IMR-90 (cell line): ENCODE measurements at regions not wholly inside any gene's neighbourhood (a gene's known extent, or its start where the extent isn't known, plus 50 kb on each side); places are given as distances from the start of the nearest gene placed in this dataset.

Source experiments
- ATAC-seq: fragments of 200-7000 bp; cut with Tn5 transposase; 2 replicates; pipeline ENCODE4 v1.9.1; 2020; ENCODE audit warnings: low read depth, mild to moderate bottlenecking, moderate library complexity
- BruUV-seq: library from RNA; stranded (reverse); fragments of 400-500 nt; replicated peaks from 2 replicates; lab custom pipeline; 2021; lab: Mats Ljungman, UMichigan
- CTCF ChIA-PET: fragments of 300-600 bp; formaldehyde crosslinking; extraction: SDS; loops from one replicate; lab custom pipeline; 2021; ENCODE audit warnings: antibody characterized with exemption; lab: Yijun Ruan, JAX
- POLR2A ChIA-PET: fragments of 300-600 bp; sonication (Branson Sonifier 250); formaldehyde crosslinking; loops from one replicate; lab custom pipeline; 2022; ENCODE audit warnings: antibody characterized with exemption; ENCODE audit not compliant: unreplicated experiment; lab: Charles Lee
- DNase-seq: peaks from one replicate; pipeline ENCODE4 v3.0.0; 2013
- H2AFZ ChIP-seq: replicated peaks from 2 replicates; pipeline ENCODE3; 2013; ENCODE audit warnings: low read length, mild to moderate bottlenecking; ENCODE audit not compliant: poor library complexity
- H2AK5ac ChIP-seq: 2 replicates; pipeline ENCODE4 v1.6.1; 2013; ENCODE audit warnings: low read depth, low read length, inconsistent platforms
- H2AK9ac ChIP-seq: replicated peaks from 2 replicates; pipeline ENCODE3; 2013; ENCODE audit warnings: mild to moderate bottlenecking, low read depth, low read length, moderate library complexity; ENCODE audit not compliant: poor library complexity
- H2BK120ac ChIP-seq: 2 replicates; pipeline ENCODE4 v1.6.1; 2013; ENCODE audit warnings: low read depth, low read length, inconsistent platforms
- H2BK15ac ChIP-seq: 3 replicates; pipeline ENCODE4 v1.6.1; 2013; ENCODE audit warnings: low read depth, low read length, inconsistent platforms
- H2BK20ac ChIP-seq: 2 replicates; pipeline ENCODE4 v1.6.1; 2013; ENCODE audit warnings: low read depth, mild to moderate bottlenecking, inconsistent platforms, low read length, moderate library complexity
- H2BK5ac ChIP-seq: 2 replicates; pipeline ENCODE4 v1.6.1; 2013; ENCODE audit warnings: mild to moderate bottlenecking, low read depth, low read length, inconsistent platforms; ENCODE audit not compliant: poor library complexity, severe bottlenecking
- H3K14ac ChIP-seq: replicated peaks from 2 replicates; pipeline ENCODE4 v1.6.1; 2013; ENCODE audit warnings: low read depth, low read length, inconsistent platforms
- H3K18ac ChIP-seq: 2 replicates; pipeline ENCODE4 v1.6.1; 2013; ENCODE audit warnings: low read depth, low read length, control low read depth
- H3K23ac ChIP-seq: 2 replicates; pipeline ENCODE4 v1.6.1; 2013; ENCODE audit warnings: low read depth, low read length, inconsistent platforms
- H3K27ac ChIP-seq: 2 replicates; pipeline ENCODE4 v1.5.1; 2013; ENCODE audit warnings: mild to moderate bottlenecking, control low read depth, low read length; ENCODE audit not compliant: insufficient read depth
- H3K27me3 ChIP-seq: 2 replicates; pipeline ENCODE4 v1.6.1; 2013; ENCODE audit warnings: low read length; ENCODE audit not compliant: control insufficient read depth, insufficient read depth
- H3K36me3 ChIP-seq: 2 replicates; pipeline ENCODE4 v1.6.1; 2013; ENCODE audit warnings: low read length, mixed read lengths; ENCODE audit not compliant: control insufficient read depth, insufficient read depth
- H3K4ac ChIP-seq: 2 replicates; pipeline ENCODE4 v1.6.1; 2013; ENCODE audit warnings: low read depth, low read length, inconsistent platforms
- H3K4me1 ChIP-seq: 2 replicates; pipeline ENCODE4 v1.6.1; 2013; ENCODE audit warnings: low read length, mixed read lengths; ENCODE audit not compliant: control insufficient read depth, insufficient read depth
- H3K4me2 ChIP-seq: 2 replicates; pipeline ENCODE4 v1.6.1; 2013; ENCODE audit warnings: low read depth, mild to moderate bottlenecking, control low read depth, low read length, moderate library complexity
- H3K4me3 ChIP-seq: 2 replicates; pipeline ENCODE4 v1.5.1; 2013; ENCODE audit warnings: low read depth, mild to moderate bottlenecking, control low read depth, low read length, moderate library complexity; ENCODE audit not compliant: insufficient read depth
- H3K56ac ChIP-seq: 2 replicates; pipeline ENCODE4 v1.6.1; 2013; ENCODE audit warnings: low read length, inconsistent platforms; ENCODE audit not compliant: insufficient read depth; ENCODE audit errors: extremely low read depth
- H3K79me1 ChIP-seq, 2 experiments: 2 replicates each; pipeline ENCODE4 v1.6.1; 2013; ENCODE audit warnings: low read length in 2 of 2, inconsistent platforms in 1 of 2, low read depth in 1 of 2
- H3K9ac ChIP-seq: 2 replicates; pipeline ENCODE4 v1.6.1; 2013; ENCODE audit warnings: low read depth, low read length, control low read depth
- H3K9me1 ChIP-seq: 2 replicates; pipeline ENCODE4 v1.6.1; 2013; ENCODE audit warnings: low read length, inconsistent platforms; ENCODE audit not compliant: insufficient read depth
- H3K9me3 ChIP-seq: 2 replicates; pipeline ENCODE4 v1.6.1; 2013; ENCODE audit warnings: low read length; ENCODE audit not compliant: control insufficient read depth, insufficient read depth
- H4K20me1 ChIP-seq: 2 replicates; pipeline ENCODE4 v1.6.1; 2013; ENCODE audit warnings: low read length, inconsistent platforms; ENCODE audit not compliant: insufficient read depth
- H4K5ac ChIP-seq: 2 replicates; pipeline ENCODE4 v1.6.1; 2013; ENCODE audit warnings: mild to moderate bottlenecking, low read depth, low read length, control low read depth
- H4K8ac ChIP-seq, 2 experiments: 2 replicates each; pipeline ENCODE4 v1.6.1; 2013; ENCODE audit warnings: low read depth in 2 of 2, low read length in 2 of 2, control low read depth in 1 of 2, inconsistent platforms in 1 of 2
- H4K91ac ChIP-seq: 2 replicates; pipeline ENCODE4 v1.6.1; 2013; ENCODE audit warnings: low read depth, low read length, inconsistent platforms; ENCODE audit not compliant: insufficient read depth
- BHLHE40 ChIP-seq: fragments of 150-350 bp; IDR thresholded peaks from 2 replicates; pipeline ENCODE4 v1.6.1; 2016; ENCODE audit warnings: mild to moderate bottlenecking, low read depth, low read length
- CEBPB ChIP-seq: IDR thresholded peaks from 2 replicates; pipeline ENCODE4 v1.6.1; 2012; ENCODE audit warnings: low read depth, low read length, improper control_type of control experiment
- FOS ChIP-seq: fragments of 150-350 bp; IDR thresholded peaks from 2 replicates; pipeline ENCODE4 v1.6.1; 2016; ENCODE audit warnings: low read depth, low read length
- MAFK ChIP-seq: IDR thresholded peaks from 2 replicates; pipeline ENCODE4 v1.6.1; 2012; ENCODE audit warnings: low read depth, low read length, improper control_type of control experiment
- MAZ ChIP-seq: IDR thresholded peaks from 2 replicates; pipeline ENCODE4 v1.6.1; 2012; ENCODE audit warnings: low read depth, mild to moderate bottlenecking, low read length, improper control_type of control experiment, moderate library complexity, borderline replicate concordance
- MXI1 ChIP-seq: IDR thresholded peaks from 2 replicates; pipeline ENCODE4 v1.6.1; 2012; ENCODE audit warnings: low read depth, mild to moderate bottlenecking, low read length, moderate library complexity, borderline replicate concordance
- NFE2L2 ChIP-seq: fragments of 150-350 bp; IDR thresholded peaks from 2 replicates; pipeline ENCODE4 v1.6.1; 2016; ENCODE audit warnings: low read depth, mild to moderate bottlenecking, low read length
- POLR2A ChIP-seq: IDR thresholded peaks from 2 replicates; pipeline ENCODE4 v1.6.1; 2012; ENCODE audit warnings: mild to moderate bottlenecking, low read depth, low read length
- RAD21 ChIP-seq: IDR thresholded peaks from 2 replicates; pipeline ENCODE4 v1.6.1; 2012; ENCODE audit warnings: low read length, improper control_type of control experiment
- RCOR1 ChIP-seq: IDR thresholded peaks from 2 replicates; pipeline ENCODE4 v1.6.1; 2012; ENCODE audit warnings: mild to moderate bottlenecking, low read length, improper control_type of control experiment; ENCODE audit not compliant: insufficient replicate concordance
- RFX5 ChIP-seq: IDR thresholded peaks from 2 replicates; pipeline ENCODE4 v1.8.0; 2012; ENCODE audit warnings: low read depth, mild to moderate bottlenecking, low read length, moderate library complexity
- SMC3 ChIP-seq: fragments of 150-350 bp; IDR thresholded peaks from 2 replicates; pipeline ENCODE4 v1.6.1; 2016; ENCODE audit warnings: low read depth, mild to moderate bottlenecking, antibody characterized with exemption, low read length, moderate library complexity
- WGBS, 2 experiments: methylation state at CpG; one replicate each; pipeline versions ENCODE4 v1.1.5 to v1.1.7; 2013; ENCODE audit warnings: missing lambda C conversion rate in 2 of 2; ENCODE audit not compliant: insufficient read length in 1 of 2; ENCODE audit errors: extremely low coverage in 2 of 2; 5-methylcytosine and 5-hydroxymethylcytosine counted together
- dilution Hi-C: fragments of 300-500 bp; cut with HindIII; formaldehyde crosslinking; loops from one replicate; pipeline ENCODE4 v1.14.3; 2018; ENCODE audit warnings: low sequenced_read_pairs; ENCODE audit not compliant: unreplicated experiment
- in situ Hi-C: fragments of 300-500 bp; cut with MboI; formaldehyde crosslinking; loops from 3 replicates; pipeline ENCODE4 v1.14.3; 2019; ENCODE audit warnings: low sequenced_read_pairs, inconsistent platforms, mixed read lengths
- intact Hi-C: fragments of 100-400 bp; cut with micrococcal nuclease; formaldehyde crosslinking; loops from 2 replicates; pipeline ENCODE4 v1.10.0; 2022
- TF ChIP-seq, protein P1 (sequence below): fragments of 150-350 bp; IDR thresholded peaks from 2 replicates; pipeline ENCODE4 v1.6.1; 2016; ENCODE audit warnings: low read depth, mild to moderate bottlenecking, low read length, moderate library complexity, borderline replicate concordance

DNA sequence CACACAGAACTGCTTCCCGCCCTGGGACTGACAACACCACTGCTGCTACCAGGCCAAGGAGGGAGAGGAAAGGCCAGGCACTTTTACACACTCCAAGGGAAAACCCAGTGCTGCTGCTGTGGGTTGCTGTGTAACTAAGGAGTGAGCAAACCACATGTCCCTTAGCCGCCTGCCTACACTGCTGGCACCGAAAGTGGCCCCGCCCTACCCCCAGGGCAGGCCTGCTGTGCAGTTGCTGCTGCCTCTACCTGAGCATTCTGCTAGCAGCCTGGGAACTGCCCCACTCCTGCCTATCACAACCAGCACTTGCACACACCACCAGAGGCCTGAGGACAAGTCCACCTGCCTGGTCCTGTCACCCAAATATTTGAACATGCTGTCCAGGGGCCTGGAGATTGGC is 740.9 kb downstream of the DTWD2 start:
- H2AFZ ChIP-seq, result no peak overlapping the region
- H2BK20ac ChIP-seq, result no peak overlapping the region
- no peaks in the 10 kb centered on the region for H3K4me1 ChIP-seq
- H3K9ac ChIP-seq, result no peak overlapping the region
- TF ChIP-seq MAFK, result no peak
- TF ChIP-seq MAZ, result no peak
- no peak for TF ChIP-seq SMC3
- TF ChIP-seq POLR2A, result no peak
- TF ChIP-seq FOS, result no peak
- TF ChIP-seq CEBPB, result no peak
- TF ChIP-seq RAD21, result no peak
- TF ChIP-seq NFE2L2, result no peak
- TF ChIP-seq, protein P1, sequence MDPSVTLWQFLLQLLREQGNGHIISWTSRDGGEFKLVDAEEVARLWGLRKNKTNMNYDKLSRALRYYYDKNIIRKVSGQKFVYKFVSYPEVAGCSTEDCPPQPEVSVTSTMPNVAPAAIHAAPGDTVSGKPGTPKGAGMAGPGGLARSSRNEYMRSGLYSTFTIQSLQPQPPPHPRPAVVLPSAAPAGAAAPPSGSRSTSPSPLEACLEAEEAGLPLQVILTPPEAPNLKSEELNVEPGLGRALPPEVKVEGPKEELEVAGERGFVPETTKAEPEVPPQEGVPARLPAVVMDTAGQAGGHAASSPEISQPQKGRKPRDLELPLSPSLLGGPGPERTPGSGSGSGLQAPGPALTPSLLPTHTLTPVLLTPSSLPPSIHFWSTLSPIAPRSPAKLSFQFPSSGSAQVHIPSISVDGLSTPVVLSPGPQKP, result no peak
- TF ChIP-seq RCOR1, result no peak
- TF ChIP-seq MXI1, result no peak
- TF ChIP-seq BHLHE40, result no peak
- TF ChIP-seq RFX5, result no peak
- no peaks in the 10 kb centered on the region for H3K36me3 ChIP-seq
- peaks cover 10% of the 10 kb centered on the region for H3K9me3 ChIP-seq
- H2BK5ac ChIP-seq, result no peak overlapping the region
- H4K5ac ChIP-seq, result no peak overlapping the region
- no peak for DNase-seq
- H3K79me1 ChIP-seq, result no peaks in the 10 kb centered on the region
- H3K23ac ChIP-seq, result no peak overlapping the region
- H3K56ac ChIP-seq, result no peak overlapping the region
- H3K27ac ChIP-seq, result no peak overlapping the region
- no peak overlapping the region for H3K18ac ChIP-seq
- H3K27me3 ChIP-seq, result no peaks in the 10 kb centered on the region
- ChIA-PET CTCF (no interaction called here), POLR2A (no interaction called here)
- no peak overlapping the region for H4K91ac ChIP-seq
- no peak overlapping the region for H4K8ac ChIP-seq
- ATAC-seq, result no peak
- H3K9me1 ChIP-seq, result no peaks in the 10 kb centered on the region
- no peaks in the 10 kb centered on the region for H4K20me1 ChIP-seq
- H2AK9ac ChIP-seq, result no peak overlapping the region
- H2BK120ac ChIP-seq, result no peak overlapping the region
- dilution Hi-C loops, result no loop called here
- no CpG with 5 or more reads among the region's 4 CpGs for WGBS, 2 experiments
- H2AK5ac ChIP-seq, result no peak overlapping the region
- in situ Hi-C loops, result no loop called here
- BruUV-seq, result no TSS peak
- intact Hi-C loops, result no loop called here
- no peak overlapping the region for H3K14ac ChIP-seq
- H2BK15ac ChIP-seq, result no peak overlapping the region
- no peak overlapping the region for H3K4me3 ChIP-seq
- H3K4ac ChIP-seq, result no peak overlapping the region
- no peak overlapping the region for H3K4me2 ChIP-seq
